HepG2 (cell line): ENCODE measurements at regions not wholly inside any gene's neighbourhood (a gene's known extent, or its start where the extent isn't known, plus 50 kb on each side); places are given as distances from the start of the nearest gene placed in this dataset.

Experiments
- ATM ChIP-seq: fragments of 450-650 bp; IDR thresholded peaks from 2 replicates; pipeline ENCODE4 v1.7.1; 2017; ENCODE audit warnings: mild to moderate bottlenecking, borderline replicate concordance
- CEBPG ChIP-seq: IDR thresholded peaks from 2 replicates; pipeline ENCODE4 v1.6.1; 2016
- FOXO4 ChIP-seq: sonication (generic); formaldehyde crosslinking; conservative IDR thresholded peaks from 2 replicates; pipeline ENCODE4 v1.8.1; 2023; ENCODE audit warnings: missing genetic modification reagents
- HDAC2 ChIP-seq: sonication (generic); formaldehyde crosslinking; IDR thresholded peaks from 2 replicates; pipeline ENCODE4 v1.4.0; 2020; ENCODE audit warnings: missing genetic modification reagents
- MED8 ChIP-seq: sonication (generic); formaldehyde crosslinking; IDR thresholded peaks from 2 replicates; pipeline ENCODE4 v1.8.1; 2023; ENCODE audit warnings: mild to moderate bottlenecking, missing genetic modification reagents; ENCODE audit not compliant: insufficient replicate concordance
- PAX8 ChIP-seq: sonication (generic); formaldehyde crosslinking; IDR thresholded peaks from 2 replicates; pipeline ENCODE4 v1.8.0; 2022; ENCODE audit warnings: mild to moderate bottlenecking, missing genetic modification reagents, borderline replicate concordance
- PITX1 ChIP-seq: sonication (generic); formaldehyde crosslinking; IDR thresholded peaks from 2 replicates; pipeline ENCODE4 v1.5.1; 2020; ENCODE audit warnings: mild to moderate bottlenecking, missing genetic modification reagents
- RBM22 ChIP-seq: fragments of 200-400 bp; formaldehyde crosslinking; optimal IDR thresholded peaks from 2 replicates; pipeline ENCODE3; 2017; ENCODE audit warnings: mild to moderate bottlenecking, low read length, moderate library complexity
- RCOR2 ChIP-seq: IDR thresholded peaks from 2 replicates; pipeline ENCODE4 v1.6.1; 2016; ENCODE audit warnings: missing biosample characterization, missing genetic modification reagents
- ZNF317 ChIP-seq: sonication (generic); formaldehyde crosslinking; IDR thresholded peaks from 2 replicates; pipeline ENCODE4 v1.5.0; 2020; ENCODE audit warnings: mild to moderate bottlenecking, missing genetic modification reagents
- ZNF350 ChIP-seq: sonication (generic); formaldehyde crosslinking; IDR thresholded peaks from 2 replicates; pipeline ENCODE4 v1.4.0; 2020; ENCODE audit warnings: mild to moderate bottlenecking, low read depth, missing genetic modification reagents, borderline replicate concordance
- ZNF501 ChIP-seq: sonication (generic); formaldehyde crosslinking; IDR thresholded peaks from 2 replicates; pipeline ENCODE4 v1.5.1; 2020; ENCODE audit warnings: mild to moderate bottlenecking, moderate library complexity, missing genetic modification reagents
- ZNF503 ChIP-seq: sonication (generic); formaldehyde crosslinking; IDR thresholded peaks from 2 replicates; pipeline ENCODE4 v1.4.0; 2020; ENCODE audit warnings: missing genetic modification reagents
- ZNF556 ChIP-seq: sonication (generic); formaldehyde crosslinking; IDR thresholded peaks from 2 replicates; pipeline ENCODE4 v1.4.0; 2020; ENCODE audit warnings: mild to moderate bottlenecking, missing genetic modification reagents, borderline replicate concordance
- ZNF562 ChIP-seq: sonication (generic); formaldehyde crosslinking; IDR thresholded peaks from 2 replicates; pipeline ENCODE4 v1.8.0; 2022; ENCODE audit warnings: missing genetic modification reagents, borderline replicate concordance
- ZNF775 ChIP-seq: sonication (generic); formaldehyde crosslinking; IDR thresholded peaks from 2 replicates; pipeline ENCODE4 v1.4.0; 2020; ENCODE audit warnings: missing genetic modification reagents, mild to moderate bottlenecking, moderate library complexity, borderline replicate concordance
- ZSCAN12 ChIP-seq: sonication (generic); formaldehyde crosslinking; IDR thresholded peaks from 2 replicates; pipeline ENCODE4 v1.9.0; 2021; ENCODE audit warnings: mild to moderate bottlenecking, missing genetic modification reagents
- TF ChIP-seq, protein P1 (sequence below): sonication (generic); formaldehyde crosslinking; IDR thresholded peaks from 2 replicates; pipeline ENCODE4 v1.9.0; 2021; ENCODE audit warnings: mild to moderate bottlenecking, missing genetic modification reagents

DNA sequence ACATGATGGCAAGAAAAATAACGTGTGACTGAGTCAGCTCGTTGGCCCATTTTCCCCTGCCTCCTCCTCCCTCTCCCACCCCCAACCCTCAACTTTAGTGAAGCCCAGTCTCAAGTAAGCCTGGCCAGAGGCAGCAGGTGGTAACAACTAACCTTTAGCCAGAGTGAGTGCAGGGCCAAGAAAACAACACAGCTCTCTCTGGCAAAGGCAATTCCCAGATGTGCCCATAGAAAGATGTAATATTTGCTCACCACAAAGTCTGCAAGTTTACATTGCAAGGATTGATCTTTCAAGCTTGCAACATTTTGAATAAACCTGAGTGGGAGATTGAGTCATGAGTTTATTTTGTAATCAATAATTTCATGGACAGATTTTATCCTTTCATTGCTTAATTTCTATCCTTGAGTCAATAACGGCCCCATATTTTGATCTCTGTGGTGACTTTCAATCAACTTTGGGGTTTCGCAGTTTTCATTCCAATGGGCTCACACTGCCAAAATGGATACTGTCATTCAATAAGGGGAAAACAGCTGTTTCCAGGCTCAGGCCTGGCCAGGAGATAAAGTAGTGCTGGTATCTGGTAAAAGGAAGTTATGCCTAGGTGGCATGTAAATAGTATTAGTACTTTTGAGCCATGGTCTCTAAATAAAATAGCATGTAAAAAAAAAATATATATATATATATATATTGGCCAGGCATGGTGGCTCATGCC lies 130.7 kb upstream of the TMEM164 start (continued):
- no peak for TF ChIP-seq PAX8 (CRISPR knock-in tag)
- TF ChIP-seq RCOR2 (CRISPR knock-in tag): no peak
- TF ChIP-seq ZNF503 (CRISPR knock-in tag): no peak; the same call in 1 of the 2 replicates
- no peak for TF ChIP-seq ZNF501 (CRISPR knock-in tag)
- no peak for TF ChIP-seq ZNF317 (CRISPR knock-in tag)
- TF ChIP-seq ZNF775 (CRISPR knock-in tag): no peak
- no peak for TF ChIP-seq ZNF556
- peak; percentile 74 for TF ChIP-seq CEBPG
- no peak for TF ChIP-seq ATM
- TF ChIP-seq ZNF350 (CRISPR knock-in tag): no peak
- TF ChIP-seq RBM22: no peak
- TF ChIP-seq, protein P1, sequence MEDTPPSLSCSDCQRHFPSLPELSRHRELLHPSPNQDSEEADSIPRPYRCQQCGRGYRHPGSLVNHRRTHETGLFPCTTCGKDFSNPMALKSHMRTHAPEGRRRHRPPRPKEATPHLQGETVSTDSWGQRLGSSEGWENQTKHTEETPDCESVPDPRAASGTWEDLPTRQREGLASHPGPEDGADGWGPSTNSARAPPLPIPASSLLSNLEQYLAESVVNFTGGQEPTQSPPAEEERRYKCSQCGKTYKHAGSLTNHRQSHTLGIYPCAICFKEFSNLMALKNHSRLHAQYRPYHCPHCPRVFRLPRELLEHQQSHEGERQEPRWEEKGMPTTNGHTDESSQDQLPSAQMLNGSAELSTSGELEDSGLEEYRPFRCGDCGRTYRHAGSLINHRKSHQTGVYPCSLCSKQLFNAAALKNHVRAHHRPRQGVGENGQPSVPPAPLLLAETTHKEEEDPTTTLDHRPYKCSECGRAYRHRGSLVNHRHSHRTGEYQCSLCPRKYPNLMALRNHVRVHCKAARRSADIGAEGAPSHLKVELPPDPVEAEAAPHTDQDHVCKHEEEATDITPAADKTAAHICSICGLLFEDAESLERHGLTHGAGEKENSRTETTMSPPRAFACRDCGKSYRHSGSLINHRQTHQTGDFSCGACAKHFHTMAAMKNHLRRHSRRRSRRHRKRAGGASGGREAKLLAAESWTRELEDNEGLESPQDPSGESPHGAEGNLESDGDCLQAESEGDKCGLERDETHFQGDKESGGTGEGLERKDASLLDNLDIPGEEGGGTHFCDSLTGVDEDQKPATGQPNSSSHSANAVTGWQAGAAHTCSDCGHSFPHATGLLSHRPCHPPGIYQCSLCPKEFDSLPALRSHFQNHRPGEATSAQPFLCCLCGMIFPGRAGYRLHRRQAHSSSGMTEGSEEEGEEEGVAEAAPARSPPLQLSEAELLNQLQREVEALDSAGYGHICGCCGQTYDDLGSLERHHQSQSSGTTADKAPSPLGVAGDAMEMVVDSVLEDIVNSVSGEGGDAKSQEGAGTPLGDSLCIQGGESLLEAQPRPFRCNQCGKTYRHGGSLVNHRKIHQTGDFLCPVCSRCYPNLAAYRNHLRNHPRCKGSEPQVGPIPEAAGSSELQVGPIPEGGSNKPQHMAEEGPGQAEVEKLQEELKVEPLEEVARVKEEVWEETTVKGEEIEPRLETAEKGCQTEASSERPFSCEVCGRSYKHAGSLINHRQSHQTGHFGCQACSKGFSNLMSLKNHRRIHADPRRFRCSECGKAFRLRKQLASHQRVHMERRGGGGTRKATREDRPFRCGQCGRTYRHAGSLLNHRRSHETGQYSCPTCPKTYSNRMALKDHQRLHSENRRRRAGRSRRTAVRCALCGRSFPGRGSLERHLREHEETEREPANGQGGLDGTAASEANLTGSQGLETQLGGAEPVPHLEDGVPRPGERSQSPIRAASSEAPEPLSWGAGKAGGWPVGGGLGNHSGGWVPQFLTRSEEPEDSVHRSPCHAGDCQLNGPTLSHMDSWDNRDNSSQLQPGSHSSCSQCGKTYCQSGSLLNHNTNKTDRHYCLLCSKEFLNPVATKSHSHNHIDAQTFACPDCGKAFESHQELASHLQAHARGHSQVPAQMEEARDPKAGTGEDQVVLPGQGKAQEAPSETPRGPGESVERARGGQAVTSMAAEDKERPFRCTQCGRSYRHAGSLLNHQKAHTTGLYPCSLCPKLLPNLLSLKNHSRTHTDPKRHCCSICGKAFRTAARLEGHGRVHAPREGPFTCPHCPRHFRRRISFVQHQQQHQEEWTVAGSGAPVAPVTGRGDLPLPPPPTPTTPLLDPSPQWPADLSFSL (CRISPR knock-in tag): no peak
- no peak for TF ChIP-seq PITX1 (CRISPR knock-in tag)
- TF ChIP-seq ZNF562 (CRISPR knock-in tag): no peak
- TF ChIP-seq MED8 (CRISPR knock-in tag): no peak
- no peak for TF ChIP-seq FOXO4 (CRISPR knock-in tag)
- no peak for TF ChIP-seq ZSCAN12 (CRISPR knock-in tag)
- peak; percentile 69; the same call in 1 of the 2 replicates for TF ChIP-seq HDAC2 (CRISPR knock-in tag)
